GM18870 (cell line): ENCODE measurements at regions not wholly inside any gene's neighbourhood (a gene's known extent, or its start where the extent isn't known, plus 50 kb on each side); places are given as distances from the start of the nearest gene placed in this dataset.
"Not testable (repeated sequence)": the region's sequence is repeated elsewhere in the genome, so short reads cannot be mapped to it uniquely, and the experiment has no call there.

Source experiments
- ATAC-seq: cut with Tn5 transposase; IDR thresholded peaks from one replicate; pipeline ENCODE4 v1.9.1; 2021; ENCODE audit warnings: moderate library complexity; ENCODE audit not compliant: unreplicated experiment

GRCh38 chr3:43236008-43236407 is 50.3 kb upstream of the SNRK start:
- no peak for ATAC-seq

GRCh38 chr3:43233062-43233461 is 53.3 kb upstream of the SNRK start:
- no peak for ATAC-seq

GRCh38 chr3:43231276-43232000 is 54.9 kb upstream of the SNRK start:
- no peak for ATAC-seq

- ATAC-seq = not testable (repeated sequence)
Observed at GRCh38 chr3:43229865-43230264, 56.5 kb upstream of the SNRK start.

GRCh38 chr3:43227685-43228084 is 58.7 kb upstream of the SNRK start:
- ATAC-seq = not testable (repeated sequence)

- ATAC-seq = no peak
Observed at GRCh38 chr3:43224405-43225073, 61.8 kb upstream of the SNRK start.

- no peak for ATAC-seq
Observed at GRCh38 chr3:43223670-43224364, 62.5 kb upstream of the SNRK start.

GRCh38 chr3:43222590-43222989 is 63.8 kb upstream of the SNRK start:
- ATAC-seq = no peak

GRCh38 chr3:43221076-43221475 is 65.3 kb upstream of the SNRK start:
- no peak for ATAC-seq

GRCh38 chr3:43219616-43220015 is 66.7 kb upstream of the SNRK start:
- no peak for ATAC-seq

GRCh38 chr3:43218921-43219320 is 67.4 kb upstream of the SNRK start:
- ATAC-seq = no peak

- no peak for ATAC-seq
Observed at GRCh38 chr3:43218156-43218555, 68.2 kb upstream of the SNRK start.

- ATAC-seq = no peak
Observed at GRCh38 chr3:43217633-43218032, 68.7 kb upstream of the SNRK start.

GRCh38 chr3:43217206-43217605 is 69.1 kb upstream of the SNRK start:
- no peak for ATAC-seq

- ATAC-seq = no peak
Observed at GRCh38 chr3:43215663-43216275, 70.6 kb upstream of the SNRK start.

- no peak for ATAC-seq
Observed at GRCh38 chr3:43215138-43215537, 71.2 kb upstream of the SNRK start.

GRCh38 chr3:43214616-43215015 is 71.7 kb upstream of the SNRK start:
- no peak for ATAC-seq

GRCh38 chr3:43213631-43214030 is 72.7 kb upstream of the SNRK start:
- no peak for ATAC-seq

GRCh38 chr3:43212914-43213611 is 73.3 kb upstream of the SNRK start:
- no peak for ATAC-seq

- no peak for ATAC-seq
Observed at GRCh38 chr3:43211681-43212080, 74.7 kb upstream of the SNRK start.
